ENCODE measurements at regions not wholly inside any gene's neighbourhood (a gene's known extent, or its start where the extent isn't known, plus 50 kb on each side); places are given as distances from the start of the nearest gene placed in this dataset.

- no peaks in the 10 kb centered on the region for H3K4me1 ChIP-seq (ENCODE audit: control insufficient read depth in 1 of 2, insufficient read depth in 2 of 2, low read length in 2 of 2)
- H3K9ac ChIP-seq (ENCODE audit: insufficient read depth, low read length, poor library complexity, severe bottlenecking) = no peak overlapping the region
- H3K36me3 Mint-ChIP-seq = no peaks in the 10 kb centered on the region
- no peak overlapping the region for H3K27ac Mint-ChIP-seq
- no peaks in the 10 kb centered on the region for H3K27me3 ChIP-seq (ENCODE audit: control insufficient read depth in 2 of 2, insufficient read depth in 2 of 2, low read length in 2 of 2)
- H3K9me3 Mint-ChIP-seq = peaks cover 0 to 2% (median 0%) of the 10 kb centered on the region in 7 donors
- H4K20me1 ChIP-seq (ENCODE audit: insufficient read depth, low read length) = no peaks in the 10 kb centered on the region
- H3K4me2 ChIP-seq (replicated peaks; ENCODE audit: extremely low read depth, low read length, poor library complexity, severe bottlenecking) = no peak overlapping the region
- no peaks in the 10 kb centered on the region for H3K36me3 ChIP-seq (replicated peaks in 1 of 2; ENCODE audit: control insufficient read depth in 1 of 2, insufficient read depth in 2 of 2, low read length in 2 of 2)
- H3K79me2 ChIP-seq (ENCODE audit: insufficient read depth, low read length) = no peaks in the 10 kb centered on the region
- peaks cover 0 to 2% (median 1%) of the 10 kb centered on the region in 3 donors for H3K27me3 Mint-ChIP-seq (ENCODE audit: low read depth in 3 of 3)
- intact Hi-C loops (cut with micrococcal nuclease) = no loop called here
- DNase-seq = no peak
- H3K27ac ChIP-seq (ENCODE audit: low read depth in 1 of 2, low read length in 2 of 2) = no peak overlapping the region
- no peaks in the 10 kb centered on the region for H3K4me1 Mint-ChIP-seq
- no peak overlapping the region for H2AFZ ChIP-seq (ENCODE audit: insufficient read depth, low read depth, low read length, poor library complexity, severe bottlenecking)
- H3K9me3 ChIP-seq (replicated peaks in 1 of 2; ENCODE audit: control insufficient read depth in 1 of 2, insufficient read depth in 1 of 2, low read length in 2 of 2) = no peaks in the 10 kb centered on the region
- 93% methylated on average over 3 of the region's 3 CpGs for WGBS (ENCODE audit: insufficient coverage)
- no peak for TF ChIP-seq CTCF (IDR thresholded peaks at IDR 0.05)
- no peak overlapping the region for H3K4me3 Mint-ChIP-seq
- no peak overlapping the region for H3K4me3 ChIP-seq (replicated peaks in 1 of 3; ENCODE audit: low read depth in 2 of 3, low read length in 3 of 3)
Observed at GRCh38 chr3:124609402-124609801, 120.8 kb upstream of the UMPS start.

GRCh38 chr3:124610130-124610529 lies 120.1 kb upstream of the UMPS start:
- no peak for DNase-seq
- H3K9me3 ChIP-seq (replicated peaks in 1 of 2; ENCODE audit: control insufficient read depth in 1 of 2, insufficient read depth in 1 of 2, low read length in 2 of 2) = no peaks in the 10 kb centered on the region
- H2AFZ ChIP-seq (ENCODE audit: insufficient read depth, low read depth, low read length, poor library complexity, severe bottlenecking) = no peak overlapping the region
- H3K4me1 ChIP-seq (ENCODE audit: control insufficient read depth in 1 of 2, insufficient read depth in 2 of 2, low read length in 2 of 2) = no peaks in the 10 kb centered on the region
- no peak overlapping the region for H3K4me3 ChIP-seq (replicated peaks in 1 of 3; ENCODE audit: low read depth in 2 of 3, low read length in 3 of 3)
- H3K9me3 Mint-ChIP-seq = peaks cover 0 to 2% (median 0%) of the 10 kb centered on the region in 7 donors
- no peak overlapping the region for H3K27ac Mint-ChIP-seq
- no peaks in the 10 kb centered on the region for H3K79me2 ChIP-seq (ENCODE audit: insufficient read depth, low read length)
- no peak overlapping the region for H3K27ac ChIP-seq (ENCODE audit: low read depth in 1 of 2, low read length in 2 of 2)
- no peaks in the 10 kb centered on the region for H3K27me3 ChIP-seq (ENCODE audit: control insufficient read depth in 2 of 2, insufficient read depth in 2 of 2, low read length in 2 of 2)
- no peaks in the 10 kb centered on the region for H3K36me3 ChIP-seq (replicated peaks in 1 of 2; ENCODE audit: control insufficient read depth in 1 of 2, insufficient read depth in 2 of 2, low read length in 2 of 2)
- H3K4me2 ChIP-seq (replicated peaks; ENCODE audit: extremely low read depth, low read length, poor library complexity, severe bottlenecking) = no peak overlapping the region
- no peaks in the 10 kb centered on the region for H3K4me1 Mint-ChIP-seq
- H3K9ac ChIP-seq (ENCODE audit: insufficient read depth, low read length, poor library complexity, severe bottlenecking) = no peak overlapping the region
- H4K20me1 ChIP-seq (ENCODE audit: insufficient read depth, low read length) = no peaks in the 10 kb centered on the region
- WGBS (ENCODE audit: insufficient coverage) = 80% methylated on average over 1 of the region's 1 CpG
- no peak for TF ChIP-seq CTCF (IDR thresholded peaks at IDR 0.05)
- intact Hi-C loops (cut with micrococcal nuclease) = no loop called here
- H3K36me3 Mint-ChIP-seq = no peaks in the 10 kb centered on the region
- H3K4me3 Mint-ChIP-seq = no peak overlapping the region
- H3K27me3 Mint-ChIP-seq (ENCODE audit: low read depth in 3 of 3) = peaks cover 0 to 2% (median 1%) of the 10 kb centered on the region in 3 donors

Measured in CD14-positive monocyte (primary cell).